OCI-LY7 (cell line): ENCODE measurements at regions not wholly inside any gene's neighbourhood (a gene's known extent, or its start where the extent isn't known, plus 50 kb on each side); places are given as distances from the start of the nearest gene placed in this dataset.

Source experiments
- BruUV-seq: library from RNA; stranded (reverse); fragments of 400-500 nt; replicated peaks from 2 replicates; lab custom pipeline; 2021; lab: Mats Ljungman, UMichigan
- CTCF ChIA-PET: fragments of 300-600 bp; sonication (Branson Sonifier 250); formaldehyde crosslinking; loops from one replicate; lab custom pipeline; 2022; ENCODE audit warnings: antibody characterized with exemption; ENCODE audit not compliant: unreplicated experiment; lab: Charles Lee
- POLR2A ChIA-PET: fragments of 300-600 bp; sonication (Branson Sonifier 250); formaldehyde crosslinking; loops from one replicate; lab custom pipeline; 2022; ENCODE audit warnings: antibody characterized with exemption; lab: Charles Lee
- DNase-seq: peaks from one replicate; pipeline ENCODE4 v3.0.0-alpha.2; 2015; ENCODE audit warnings: low spot score
- H2AFZ ChIP-seq: fragments of 200-600 bp; sonication (generic), shearing (Covaris generic); 2 replicates; pipeline ENCODE4 v1.6.1; 2014; ENCODE audit warnings: mild to moderate bottlenecking, antibody characterized with exemption, low read length, moderate library complexity
- H3K27ac ChIP-seq: fragments of 200-600 bp; sonication (generic); 2 replicates; pipeline ENCODE4 v1.5.1; 2014; ENCODE audit warnings: mixed run types, low read depth, mild to moderate bottlenecking, moderate library complexity, low read length, inconsistent platforms; ENCODE audit not compliant: poor library complexity, severe bottlenecking
- H3K36me3 ChIP-seq: fragments of 200-600 bp; sonication (generic); 2 replicates; pipeline ENCODE4 v1.6.1; 2014; ENCODE audit warnings: mild to moderate bottlenecking, antibody characterized with exemption, low read length, moderate library complexity, mixed read lengths; ENCODE audit not compliant: insufficient read depth
- H3K4me1 ChIP-seq: fragments of 200-600 bp; sonication (generic); 2 replicates; pipeline ENCODE4 v1.5.1; 2014; ENCODE audit warnings: mild to moderate bottlenecking, low read length; ENCODE audit not compliant: insufficient read depth, poor library complexity, severe bottlenecking
- H3K4me2 ChIP-seq: fragments of 200-600 bp; sonication (generic); 2 replicates; pipeline ENCODE4 v1.6.1; 2014; ENCODE audit warnings: mild to moderate bottlenecking, low read length
- H3K4me3 ChIP-seq: fragments of 200-600 bp; sonication (generic); 2 replicates; pipeline ENCODE4 v1.5.1; 2014; ENCODE audit warnings: mild to moderate bottlenecking, low read depth, low read length; ENCODE audit not compliant: poor library complexity, severe bottlenecking
- H3K79me2 ChIP-seq: fragments of 200-600 bp; sonication (generic); 2 replicates; pipeline ENCODE4 v1.6.1; 2016; ENCODE audit warnings: low read depth, mild to moderate bottlenecking, low read length, moderate library complexity, mixed read lengths; ENCODE audit not compliant: insufficient read depth
- H3K9me2 ChIP-seq: fragments of 200-600 bp; sonication (generic); 2 replicates; pipeline ENCODE4 v1.6.1; 2016; ENCODE audit warnings: mild to moderate bottlenecking, low read length, mixed read lengths; ENCODE audit not compliant: insufficient read depth
- H3K9me3 ChIP-seq: fragments of 200-600 bp; sonication (generic); 2 replicates; pipeline ENCODE4 v1.6.1; 2014; ENCODE audit warnings: mild to moderate bottlenecking, mixed run types, low read length, mixed read lengths
- H4K20me1 ChIP-seq: fragments of 200-600 bp; sonication (generic); 2 replicates; pipeline ENCODE4 v1.6.1; 2014; ENCODE audit warnings: mild to moderate bottlenecking, antibody characterized with exemption, low read length, moderate library complexity, mixed read lengths; ENCODE audit not compliant: insufficient read depth
- CTCF ChIP-seq: fragments of 200-600 bp; sonication (generic); conservative IDR thresholded peaks from 2 replicates; pipeline ENCODE4 v1.5.1; 2014; ENCODE audit warnings: mild to moderate bottlenecking, antibody characterized with exemption, low read length, moderate library complexity, mixed read lengths
- EZH2phosphoT487 ChIP-seq: fragments of 200-600 bp; sonication (generic); IDR thresholded peaks from 2 replicates; pipeline ENCODE4 v1.6.1; 2018; ENCODE audit warnings: low read depth, borderline replicate concordance, mild to moderate bottlenecking, mixed run types, antibody characterized with exemption, low read length, moderate library complexity, mixed read lengths
- intact Hi-C: fragments of 100-400 bp; cut with micrococcal nuclease; formaldehyde crosslinking; loops from one replicate; pipeline ENCODE4 v1.10.0; 2022; ENCODE audit not compliant: unreplicated experiment

- Histone ChIP-seq H3K4me2 (no peak overlapping the region), H3K4me3 (no peak overlapping the region), H3K9me2 (no peaks in the 10 kb centered on the region), H3K27ac (no peak overlapping the region), H4K20me1 (no peaks in the 10 kb centered on the region), H2AFZ (no peak overlapping the region), H3K4me1 (no peaks in the 10 kb centered on the region), H3K9me3 (no peaks in the 10 kb centered on the region), H3K36me3 (no peaks in the 10 kb centered on the region), H3K79me2 (no peaks in the 10 kb centered on the region)
- POLR2A ChIA-PET, result no interaction called here
- TF ChIP-seq CTCF, result no peak
- no peak for TF ChIP-seq EZH2phosphoT487
- CTCF ChIA-PET, result no interaction called here
- no peak for DNase-seq
- intact Hi-C loops, result no loop called here
- BruUV-seq, result no TSS peak
Measured at GRCh38 chr2:6579281-6579680, 286.4 kb downstream of the CMPK2 start.

GRCh38 chr2:6580982-6581381, 284.7 kb downstream of the CMPK2 start:
- Histone ChIP-seq H3K4me1 (no peaks in the 10 kb centered on the region), H3K36me3 (no peaks in the 10 kb centered on the region), H2AFZ (no peak overlapping the region), H3K9me3 (no peaks in the 10 kb centered on the region), H3K79me2 (no peaks in the 10 kb centered on the region), H4K20me1 (no peaks in the 10 kb centered on the region), H3K4me2 (no peak overlapping the region), H3K27ac (no peak overlapping the region), H3K9me2 (no peaks in the 10 kb centered on the region), H3K4me3 (no peak overlapping the region)
- no TSS peak for BruUV-seq
- intact Hi-C loops, result no loop called here
- POLR2A ChIA-PET, result no interaction called here
- no peak for DNase-seq
- CTCF ChIA-PET, result no interaction called here
- no peak for TF ChIP-seq EZH2phosphoT487
- no peak for TF ChIP-seq CTCF

GRCh38 chr2:6589150-6589549, 276.6 kb downstream of the CMPK2 start:
- intact Hi-C loops, result no loop called here

More at GRCh38 chr2:6589150-6589549, 276.6 kb downstream of the CMPK2 start:
- BruUV-seq, result no TSS peak
- H3K9me3 ChIP-seq, result no peaks in the 10 kb centered on the region
- no peak overlapping the region for H2AFZ ChIP-seq
- no peak for TF ChIP-seq CTCF
- no peak for TF ChIP-seq EZH2phosphoT487
- no peak overlapping the region for H3K4me2 ChIP-seq
- DNase-seq, result no peak
- CTCF ChIA-PET, result no interaction called here
- H3K4me1 ChIP-seq, result no peaks in the 10 kb centered on the region
- H3K27ac ChIP-seq, result no peak overlapping the region
- no peaks in the 10 kb centered on the region for H3K36me3 ChIP-seq
- H3K9me2 ChIP-seq, result no peaks in the 10 kb centered on the region
- no peaks in the 10 kb centered on the region for H4K20me1 ChIP-seq
- no peak overlapping the region for H3K4me3 ChIP-seq
- no peaks in the 10 kb centered on the region for H3K79me2 ChIP-seq
- POLR2A ChIA-PET, result interaction anchor here (0.6 kb wide), 1 partner anchor 280 kb away, joined by 3 read pairs; no protein-coding TSS in a partner anchor
